Hepatocyte (in vitro differentiated cells): ENCODE measurements at regions not wholly inside any gene's neighbourhood (a gene's known extent, or its start where the extent isn't known, plus 50 kb on each side); places are given as distances from the start of the nearest gene placed in this dataset.

Experiments
- DNase-seq: peaks from one replicate; pipeline ENCODE4 v3.0.0-alpha.2; 2016; ENCODE audit warnings: low spot score
- H2AFZ ChIP-seq: fragments of 200-600 bp; sonication (generic); 2 replicates; pipeline ENCODE4 v1.6.0; 2016; ENCODE audit warnings: antibody characterized with exemption, mild to moderate bottlenecking
- H3K27ac ChIP-seq: fragments of 200-600 bp; sonication (generic); 2 replicates; pipeline ENCODE4 v1.5.1; 2016; ENCODE audit warnings: mild to moderate bottlenecking
- H3K27me3 ChIP-seq: fragments of 200-600 bp; sonication (generic); 2 replicates; pipeline ENCODE4 v1.6.1; 2016
- H3K36me3 ChIP-seq: fragments of 200-600 bp; sonication (generic); replicated peaks from 2 replicates; pipeline ENCODE4 v1.5.1; 2016; ENCODE audit warnings: low read depth; ENCODE audit not compliant: insufficient read depth
- H3K4me1 ChIP-seq: fragments of 200-600 bp; sonication (generic); 2 replicates; pipeline ENCODE4 v1.5.1; 2016; ENCODE audit warnings: mild to moderate bottlenecking, moderate library complexity; ENCODE audit not compliant: insufficient read depth
- H3K4me2 ChIP-seq: fragments of 200-600 bp; sonication (generic); 2 replicates; pipeline ENCODE4 v1.6.0; 2016
- H3K4me3 ChIP-seq: fragments of 200-600 bp; sonication (generic); 2 replicates; pipeline ENCODE4 v1.5.1; 2016; ENCODE audit warnings: mild to moderate bottlenecking
- H3K79me2 ChIP-seq: fragments of 200-600 bp; sonication (generic); 2 replicates; pipeline ENCODE4 v1.6.0; 2017; ENCODE audit warnings: mild to moderate bottlenecking
- H3K9me2 ChIP-seq: fragments of 200-600 bp; sonication (generic); replicated peaks from 2 replicates; pipeline ENCODE4 v1.6.0; 2017; ENCODE audit warnings: mild to moderate bottlenecking; ENCODE audit not compliant: insufficient read depth
- H3K9me3 ChIP-seq: fragments of 200-600 bp; sonication (generic); 2 replicates; pipeline ENCODE4 v1.5.1; 2016; ENCODE audit warnings: low read depth, mild to moderate bottlenecking
- H4K20me1 ChIP-seq: fragments of 200-600 bp; sonication (generic); 2 replicates; pipeline ENCODE4 v1.6.0; 2016; ENCODE audit warnings: mild to moderate bottlenecking; ENCODE audit not compliant: insufficient read depth, poor library complexity, severe bottlenecking
- EZH2 ChIP-seq: fragments of 200-600 bp; sonication (generic); IDR thresholded peaks from 2 replicates; pipeline ENCODE4 v1.6.1; 2016; ENCODE audit warnings: antibody characterized with exemption, mild to moderate bottlenecking, borderline replicate concordance
- EZH2phosphoT487 ChIP-seq: fragments of 200-600 bp; sonication (generic); IDR thresholded peaks from one replicate; pipeline ENCODE4 v1.6.1; 2018; ENCODE audit warnings: antibody characterized with exemption, mild to moderate bottlenecking, low read depth, moderate library complexity; ENCODE audit not compliant: unreplicated experiment, severe bottlenecking
- WGBS: methylation state at CpG from one replicate; pipeline ENCODE4 v1.1.6; 2016; ENCODE audit warnings: low lambda C conversion rate; ENCODE audit errors: missing lambda C conversion rate; 5-methylcytosine and 5-hydroxymethylcytosine counted together
- TF ChIP-seq, protein P1 (sequence below): fragments of 200-600 bp; sonication (generic); IDR thresholded peaks from 2 replicates; pipeline ENCODE4 v1.5.1; 2016; ENCODE audit warnings: antibody characterized with exemption, mild to moderate bottlenecking; ENCODE audit not compliant: poor library complexity

DNA sequence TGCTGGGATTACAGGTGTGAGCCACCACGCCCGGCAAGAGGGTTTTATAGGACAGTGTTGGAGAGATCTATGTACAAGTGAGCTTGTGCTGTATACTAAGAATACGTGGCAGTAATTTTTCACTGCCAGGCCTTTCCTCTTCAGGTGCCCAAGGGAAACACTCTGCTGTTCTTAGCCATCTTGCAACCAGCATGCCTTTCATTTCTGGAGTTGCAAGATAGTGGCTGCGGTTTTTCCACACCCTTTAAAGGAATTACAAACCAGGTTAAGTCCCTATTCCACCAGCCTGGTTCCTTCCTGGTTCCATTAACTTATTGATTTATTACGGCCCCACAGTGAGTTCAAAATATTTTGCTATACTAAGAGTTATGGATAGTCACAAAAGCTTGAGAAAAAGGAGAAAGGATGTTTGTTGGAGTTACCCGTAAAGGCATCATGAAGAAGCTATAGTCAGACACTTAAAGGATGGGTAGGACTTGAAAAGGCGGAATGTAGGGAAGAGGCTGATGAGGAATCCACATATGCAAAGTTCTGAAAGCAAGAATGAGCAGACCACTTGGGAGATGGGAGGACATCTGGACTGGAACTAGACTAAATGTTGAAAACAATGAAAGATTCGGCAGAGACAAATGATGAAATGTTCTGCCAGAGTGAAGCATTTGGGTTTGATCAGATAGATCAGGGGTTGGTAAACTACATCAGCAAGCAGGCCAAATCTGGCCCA lies 61.4 kb upstream of the ASIP start:
- Histone ChIP-seq H3K4me2 (no peak overlapping the region), H3K27me3 (no peaks in the 10 kb centered on the region), H4K20me1 (no peaks in the 10 kb centered on the region), H3K79me2 (no peaks in the 10 kb centered on the region), H3K27ac (no peak overlapping the region), H3K9me2 (no peaks in the 10 kb centered on the region), H3K36me3 (no peaks in the 10 kb centered on the region), H2AFZ (no peak overlapping the region), H3K4me1 (no peaks in the 10 kb centered on the region), H3K4me3 (no peak overlapping the region), H3K9me3 (no peaks in the 10 kb centered on the region)
- 88% methylated on average over 8 of the region's 8 CpGs for WGBS
- TF ChIP-seq EZH2 (no peak), EZH2phosphoT487 (no peak)
- TF ChIP-seq, protein P1, sequence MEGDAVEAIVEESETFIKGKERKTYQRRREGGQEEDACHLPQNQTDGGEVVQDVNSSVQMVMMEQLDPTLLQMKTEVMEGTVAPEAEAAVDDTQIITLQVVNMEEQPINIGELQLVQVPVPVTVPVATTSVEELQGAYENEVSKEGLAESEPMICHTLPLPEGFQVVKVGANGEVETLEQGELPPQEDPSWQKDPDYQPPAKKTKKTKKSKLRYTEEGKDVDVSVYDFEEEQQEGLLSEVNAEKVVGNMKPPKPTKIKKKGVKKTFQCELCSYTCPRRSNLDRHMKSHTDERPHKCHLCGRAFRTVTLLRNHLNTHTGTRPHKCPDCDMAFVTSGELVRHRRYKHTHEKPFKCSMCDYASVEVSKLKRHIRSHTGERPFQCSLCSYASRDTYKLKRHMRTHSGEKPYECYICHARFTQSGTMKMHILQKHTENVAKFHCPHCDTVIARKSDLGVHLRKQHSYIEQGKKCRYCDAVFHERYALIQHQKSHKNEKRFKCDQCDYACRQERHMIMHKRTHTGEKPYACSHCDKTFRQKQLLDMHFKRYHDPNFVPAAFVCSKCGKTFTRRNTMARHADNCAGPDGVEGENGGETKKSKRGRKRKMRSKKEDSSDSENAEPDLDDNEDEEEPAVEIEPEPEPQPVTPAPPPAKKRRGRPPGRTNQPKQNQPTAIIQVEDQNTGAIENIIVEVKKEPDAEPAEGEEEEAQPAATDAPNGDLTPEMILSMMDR: no peak
- no peak for DNase-seq

- H4K20me1 ChIP-seq: no peaks in the 10 kb centered on the region
- WGBS: 87% methylated on average over 14 of the region's 14 CpGs
- H3K9me2 ChIP-seq: no peaks in the 10 kb centered on the region
- no peak for TF ChIP-seq EZH2phosphoT487
- TF ChIP-seq, protein P1: no peak
- TF ChIP-seq EZH2: no peak
- H3K27ac ChIP-seq: no peak overlapping the region
- no peak overlapping the region for H3K4me2 ChIP-seq
- DNase-seq: no peak
- H3K4me1 ChIP-seq: no peaks in the 10 kb centered on the region
- H3K36me3 ChIP-seq: no peaks in the 10 kb centered on the region
- H3K4me3 ChIP-seq: no peak overlapping the region
- no peaks in the 10 kb centered on the region for H3K79me2 ChIP-seq
- H2AFZ ChIP-seq: no peak overlapping the region
- no peaks in the 10 kb centered on the region for H3K9me3 ChIP-seq
- no peaks in the 10 kb centered on the region for H3K27me3 ChIP-seq
These were observed 60.6 kb upstream of the ASIP start for GRCh38 chr20:34180460-34181120.

DNA sequence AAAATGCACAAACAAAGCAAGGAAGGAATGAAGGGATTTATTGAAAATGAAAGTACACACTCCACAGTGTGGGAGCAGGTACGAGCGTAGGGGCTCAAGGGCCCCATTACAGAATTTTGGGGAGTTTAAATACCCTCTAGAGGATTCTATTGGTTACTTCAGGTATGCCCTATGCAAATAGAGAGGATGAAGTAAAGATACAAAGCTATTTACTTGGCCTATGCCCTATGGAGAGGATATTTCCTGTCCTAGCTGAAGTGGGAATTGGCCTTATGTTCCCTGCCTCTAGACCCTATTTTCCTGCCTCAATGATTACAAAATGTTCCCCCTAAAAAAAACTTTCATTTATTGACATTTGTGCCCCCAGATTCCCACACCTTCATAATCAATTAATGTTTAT lies 59.7 kb upstream of the ASIP start:
- DNase-seq: no peak
- Histone ChIP-seq H3K4me2 (no peak overlapping the region), H4K20me1 (no peaks in the 10 kb centered on the region), H3K4me3 (no peak overlapping the region), H2AFZ (no peak overlapping the region), H3K36me3 (no peaks in the 10 kb centered on the region), H3K9me2 (no peaks in the 10 kb centered on the region), H3K27ac (no peak overlapping the region), H3K27me3 (no peaks in the 10 kb centered on the region), H3K4me1 (no peaks in the 10 kb centered on the region), H3K9me3 (no peaks in the 10 kb centered on the region), H3K79me2 (no peaks in the 10 kb centered on the region)
- 77% methylated on average over 2 of the region's 2 CpGs for WGBS
- TF ChIP-seq EZH2 (no peak), EZH2phosphoT487 (no peak)
- TF ChIP-seq, protein P1: no peak
